HepG2 (cell line): ENCODE measurements at regions not wholly inside any gene's neighbourhood (a gene's known extent, or its start where the extent isn't known, plus 50 kb on each side); places are given as distances from the start of the nearest gene placed in this dataset.
"Not testable (repeated sequence)": the region's sequence is repeated elsewhere in the genome, so short reads cannot be mapped to it uniquely, and the experiment has no call there.

Source experiments
- ATAC-seq: fragments of 200-7000 bp; cut with Tn5 transposase; 3 replicates; pipeline ENCODE4 v1.9.1; 2020; ENCODE audit warnings: mild to moderate bottlenecking, moderate library complexity
- BruUV-seq: library from RNA; stranded (reverse); fragments of 400-500 nt; replicated peaks from 2 replicates; lab custom pipeline; 2021; lab: Mats Ljungman, UMichigan
- CTCF ChIA-PET: fragments of 300-600 bp; formaldehyde crosslinking; extraction: SDS; loops from one replicate; lab custom pipeline; 2021; ENCODE audit warnings: low total read pairs, inconsistent platforms, low intra/inter-chr PET ratio; lab: Yijun Ruan, JAX
- POLR2A ChIA-PET: fragments of 350-600 bp; sonication (Branson Sonifier 250); formaldehyde crosslinking; loops from one replicate; lab custom pipeline; 2020; ENCODE audit warnings: antibody characterized with exemption, inconsistent platforms; lab: Yijun Ruan, JAX
- DNase-seq: peaks from one replicate; pipeline ENCODE4 v3.0.0-alpha.2; 2015; ENCODE audit warnings: low spot score
- FAIRE-seq: peaks from 3 replicates; lab custom pipeline; 2011; peaks lifted over from hg19 to GRCh38; lab: Jason Lieb, UNC
- H2AFZ ChIP-seq: one replicate; pipeline ENCODE4 v1.6.1; 2011; ENCODE audit warnings: low read length, inconsistent platforms
- H3K27ac ChIP-seq: fragments of 300-600 bp; 3 replicates; pipeline ENCODE4 v1.8.0; 2011; ENCODE audit warnings: mixed run types, mild to moderate bottlenecking, mixed read lengths, low read length, inconsistent platforms; ENCODE audit not compliant: insufficient read depth; ENCODE audit errors: extremely low read length
- H3K27me3 ChIP-seq, 2 experiments: fragments of 200-600 bp in 1 of 2; 2 replicates in 1 of 2; 3 replicates in 1 of 2; pipeline versions ENCODE4 v1.6.0 to v1.8.0; 2011; ENCODE audit warnings: low read length in 2 of 2, mild to moderate bottlenecking in 2 of 2, moderate library complexity in 2 of 2, inconsistent platforms in 1 of 2; ENCODE audit not compliant: insufficient read depth in 2 of 2, control insufficient read depth in 1 of 2
- H3K36me3 ChIP-seq, 2 experiments: fragments of 200-600 bp in 1 of 2; replicated peaks in 1 of 2; 2 replicates in 1 of 2; 3 replicates in 1 of 2; pipeline versions ENCODE4 v1.5.1 to v1.8.0; 2011; ENCODE audit warnings: low read length in 2 of 2, inconsistent platforms in 1 of 2; ENCODE audit not compliant: insufficient read depth in 2 of 2, control insufficient read depth in 1 of 2
- H3K4me1 ChIP-seq: 2 replicates; pipeline ENCODE4 v1.5.1; 2012; ENCODE audit warnings: low read length, inconsistent platforms; ENCODE audit not compliant: insufficient read depth
- H3K4me2 ChIP-seq: 2 replicates; pipeline ENCODE4 v1.6.0; 2011; ENCODE audit warnings: low read depth, low read length, inconsistent platforms
- H3K4me3 ChIP-seq, 3 experiments: fragments of 200-600 bp in 1 of 3; sonication (generic), shearing (Covaris generic) in 1 of 3; replicated peaks in 1 of 3; 2 replicates each; pipeline ENCODE4 v1.5.1; 2011 to 2016; ENCODE audit warnings: low read length in 3 of 3, inconsistent platforms in 2 of 3, low read depth in 2 of 3, mild to moderate bottlenecking in 2 of 3, control low read depth in 1 of 3, mixed read lengths in 1 of 3; ENCODE audit not compliant: insufficient read depth in 1 of 3
- H3K79me2 ChIP-seq: one replicate; pipeline ENCODE4 v1.6.1; 2011; ENCODE audit warnings: low read length, inconsistent platforms; ENCODE audit not compliant: insufficient read depth
- H3K9ac ChIP-seq: 2 replicates; pipeline ENCODE4 v1.6.0; 2011; ENCODE audit warnings: mild to moderate bottlenecking, low read depth, low read length, inconsistent platforms; ENCODE audit not compliant: insufficient read depth
- H3K9me3 ChIP-seq: 2 replicates; pipeline ENCODE4 v1.5.1; 2012; ENCODE audit warnings: mild to moderate bottlenecking, low read length
- H4K20me1 ChIP-seq: 2 replicates; pipeline ENCODE4 v1.6.0; 2011; ENCODE audit warnings: inconsistent platforms, mild to moderate bottlenecking, low read length, moderate library complexity; ENCODE audit not compliant: insufficient read depth
- CBX1 ChIP-seq: IDR thresholded peaks from one replicate; pipeline ENCODE4 v1.6.1; 2016; ENCODE audit warnings: antibody characterized with exemption, low read depth
- ETS1 ChIP-seq: sonication (generic); formaldehyde crosslinking; IDR thresholded peaks from 2 replicates; pipeline ENCODE4 v1.4.0; 2020; ENCODE audit warnings: missing genetic modification reagents
- FOSL1 ChIP-seq: sonication (generic); formaldehyde crosslinking; IDR thresholded peaks from 2 replicates; pipeline ENCODE4 v1.9.0; 2021; ENCODE audit warnings: missing genetic modification reagents, borderline replicate concordance
- HNRNPK ChIP-seq: fragments of 200-400 bp; formaldehyde crosslinking; IDR thresholded peaks from 2 replicates; pipeline ENCODE4 v1.6.1; 2018; ENCODE audit warnings: low read length, low read depth, moderate library complexity, mild to moderate bottlenecking; ENCODE audit not compliant: poor library complexity, severe bottlenecking
- KAT2B ChIP-seq: fragments of 150-350 bp; IDR thresholded peaks from 2 replicates; pipeline ENCODE4 v1.6.1; 2014; ENCODE audit warnings: low read depth, low read length, borderline replicate concordance
- RARG ChIP-seq: sonication (generic); formaldehyde crosslinking; IDR thresholded peaks from 2 replicates; pipeline ENCODE4 v1.4.0; 2020; ENCODE audit warnings: low read depth, mild to moderate bottlenecking, missing genetic modification reagents
- SMARCE1 ChIP-seq: fragments of 450-650 bp; IDR thresholded peaks from 2 replicates; pipeline ENCODE4 v1.6.1; 2017; ENCODE audit warnings: borderline replicate concordance
- SMYD3 ChIP-seq: sonication (generic); formaldehyde crosslinking; IDR thresholded peaks from 2 replicates; pipeline ENCODE4 v1.8.1; 2023; ENCODE audit warnings: mild to moderate bottlenecking, missing genetic modification reagents
- SOX6 ChIP-seq, 2 experiments: fragments of 450-650 bp in 1 of 2; sonication (generic) in 1 of 2; formaldehyde crosslinking in 1 of 2; IDR thresholded peaks; 2 replicates each; pipeline versions ENCODE4 v1.4.0 to v1.6.1; 2017 to 2020; ENCODE audit warnings: antibody characterized with exemption in 1 of 2, mild to moderate bottlenecking in 1 of 2, missing genetic modification reagents in 1 of 2
- TFAP4 ChIP-seq: sonication (generic); IDR thresholded peaks from 2 replicates; pipeline ENCODE4 v1.6.1; 2016; ENCODE audit warnings: low read depth, borderline replicate concordance
- ZNF24 ChIP-seq: fragments of 450-650 bp; IDR thresholded peaks from 2 replicates; pipeline ENCODE4 v1.6.1; 2017; ENCODE audit warnings: antibody characterized with exemption, mild to moderate bottlenecking
- ZNF530 ChIP-seq: sonication (generic); formaldehyde crosslinking; IDR thresholded peaks from 2 replicates; pipeline ENCODE4 v1.5.0; 2020; ENCODE audit warnings: low read depth, mild to moderate bottlenecking, missing genetic modification reagents
- ZNF597 ChIP-seq: sonication (generic); formaldehyde crosslinking; IDR thresholded peaks from 2 replicates; pipeline ENCODE4 v1.5.0; 2020; ENCODE audit warnings: missing genetic modification reagents
- ZNF614 ChIP-seq: IDR thresholded peaks from 2 replicates; pipeline ENCODE4 v1.6.1; 2018; ENCODE audit warnings: missing biosample characterization, missing genetic modification reagents, inconsistent platforms, borderline replicate concordance
- ZNF761 ChIP-seq: sonication (generic); formaldehyde crosslinking; conservative IDR thresholded peaks from 2 replicates; pipeline ENCODE4 v1.4.0; 2020; ENCODE audit warnings: mild to moderate bottlenecking, missing genetic modification reagents
- ZNF879 ChIP-seq: sonication (generic); formaldehyde crosslinking; IDR thresholded peaks from 2 replicates; pipeline ENCODE4 v1.8.1; 2023; ENCODE audit warnings: missing genetic modification reagents
- ZSCAN20 ChIP-seq: sonication (generic); formaldehyde crosslinking; IDR thresholded peaks from 2 replicates; pipeline ENCODE4 v1.4.0; 2020; ENCODE audit warnings: missing genetic modification reagents, mild to moderate bottlenecking, borderline replicate concordance
- ZSCAN30 ChIP-seq: sonication (generic); formaldehyde crosslinking; IDR thresholded peaks from 2 replicates; pipeline ENCODE4 v1.5.0; 2020; ENCODE audit warnings: mild to moderate bottlenecking, missing genetic modification reagents
- WGBS: methylation state at CpG from one replicate; pipeline ENCODE4 v1.1.6; 2017; ENCODE audit warnings: low lambda C conversion rate; 5-methylcytosine and 5-hydroxymethylcytosine counted together
- in situ Hi-C: cut with HindIII; loops from 2 replicates; pipeline ENCODE4 v1.10.0; 2017; ENCODE audit warnings: low pct_unique_long_range_greater_than_20kb; ENCODE audit not compliant: extremely low pct_ligation_motif_present
- intact Hi-C: fragments of 100-400 bp; cut with micrococcal nuclease; formaldehyde crosslinking; loops from one replicate; pipeline ENCODE4 v1.10.0; 2022; ENCODE audit not compliant: unreplicated experiment

- Histone ChIP-seq H3K4me1 (peaks cover 29% of the 10 kb centered on the region), H3K9ac (no peak overlapping the region), H3K79me2 (no peaks in the 10 kb centered on the region), H3K27me3 (peaks cover 0 to 13% of the 10 kb centered on the region in 2 experiments; a peak in 1 of 5 replicates), H2AFZ (no peak overlapping the region), H3K36me3 (no peaks in the 10 kb centered on the region), H3K27ac (no peak overlapping the region), H3K9me3 (no peaks in the 10 kb centered on the region), H3K4me2 (no peak overlapping the region), H3K4me3 (no peak overlapping the region), H4K20me1 (no peaks in the 10 kb centered on the region)
- ChIA-PET CTCF (no interaction called here), POLR2A (no interaction called here)
- no peak for TF ChIP-seq FOSL1 (CRISPR knock-in tag)
- TF ChIP-seq SMYD3 (CRISPR knock-in tag): no peak
- no peak for TF ChIP-seq ZNF761 (CRISPR knock-in tag)
- no peak for TF ChIP-seq ZNF530 (CRISPR knock-in tag)
- TF ChIP-seq HNRNPK: no peak
- no peak for TF ChIP-seq KAT2B
- TF ChIP-seq CBX1: no peak
- TF ChIP-seq ETS1: no peak
- no peak for TF ChIP-seq ZSCAN20 (CRISPR knock-in tag)
- no peak for TF ChIP-seq ZNF879 (CRISPR knock-in tag)
- no peak for TF ChIP-seq TFAP4
- no peak for TF ChIP-seq ZNF614
- no peak for TF ChIP-seq ZNF24
- no peak for TF ChIP-seq ZSCAN30
- TF ChIP-seq RARG (CRISPR knock-in tag): no peak
- TF ChIP-seq ZNF597 (CRISPR knock-in tag): no peak
- no peak for TF ChIP-seq SOX6 (IDR thresholded peaks at IDR 0.05)
- TF ChIP-seq SOX6 (CRISPR knock-in tag; IDR thresholded peaks at IDR 0.05): no peak
- no peak for TF ChIP-seq SMARCE1
- no peak for ATAC-seq
- DNase-seq: no peak
- intact Hi-C loops: no loop called here
- no TSS peak for BruUV-seq
- in situ Hi-C loops: no loop called here
- FAIRE-seq: no peak
- WGBS: 33% methylated on average over 4 of the region's 4 CpGs
Measured at GRCh38 chr2:8382485-8382884, 299.4 kb upstream of the ID2 start.

- H3K9ac ChIP-seq, DNase-seq, H3K4me2 ChIP-seq, H3K79me2 ChIP-seq, H3K36me3 ChIP-seq, H4K20me1 ChIP-seq, CTCF ChIA-PET, POLR2A ChIA-PET, H2AFZ ChIP-seq, H3K9me3 ChIP-seq, in situ Hi-C loops, H3K4me3 ChIP-seq, ATAC-seq, FAIRE-seq, intact Hi-C loops, H3K4me1 ChIP-seq, BruUV-seq, H3K27ac ChIP-seq, H3K27me3 ChIP-seq: not testable (repeated sequence)
- WGBS: 30% methylated on average over 9 of the region's 10 CpGs
Measured at GRCh38 chr2:8386748-8387147, 295.1 kb upstream of the ID2 start.
